Muscle of leg (tissue), 3 donors: ENCODE measurements at regions not wholly inside any gene's neighbourhood (a gene's known extent, or its start where the extent isn't known, plus 50 kb on each side); places are given as distances from the start of the nearest gene placed in this dataset.
"Not testable (repeated sequence)": the region's sequence is repeated elsewhere in the genome, so short reads cannot be mapped to it uniquely, and the experiment has no call there.

Experiments
- DNase-seq: peaks from one replicate; pipeline ENCODE4 v3.0.0; 2013
- H3K27ac ChIP-seq: one replicate; pipeline ENCODE4 v1.5.1; 2013; ENCODE audit warnings: mild to moderate bottlenecking, low read length, control low read depth
- H3K27me3 ChIP-seq: one replicate; pipeline ENCODE4 v1.6.1; 2013; ENCODE audit warnings: low read length; ENCODE audit not compliant: control insufficient read depth, insufficient read depth
- H3K36me3 ChIP-seq: one replicate; pipeline ENCODE4 v1.6.1; 2013; ENCODE audit warnings: low read length; ENCODE audit not compliant: control insufficient read depth, insufficient read depth
- H3K4me1 ChIP-seq: one replicate; pipeline ENCODE4 v1.6.1; 2013; ENCODE audit warnings: low read length; ENCODE audit not compliant: control insufficient read depth, insufficient read depth
- H3K4me3 ChIP-seq: one replicate; pipeline ENCODE4 v1.5.1; 2013; ENCODE audit warnings: low read length, control low read depth
- H3K9me3 ChIP-seq: replicated peaks from 2 replicates; pipeline ENCODE4 v1.6.1; 2013; ENCODE audit warnings: low read depth, low read length; ENCODE audit not compliant: control insufficient read depth
- WGBS: methylation state at CpG from one replicate; pipeline ENCODE4 v1.1.5; 2013; ENCODE audit warnings: missing lambda C conversion rate; ENCODE audit not compliant: insufficient coverage; 5-methylcytosine and 5-hydroxymethylcytosine counted together

DNA sequence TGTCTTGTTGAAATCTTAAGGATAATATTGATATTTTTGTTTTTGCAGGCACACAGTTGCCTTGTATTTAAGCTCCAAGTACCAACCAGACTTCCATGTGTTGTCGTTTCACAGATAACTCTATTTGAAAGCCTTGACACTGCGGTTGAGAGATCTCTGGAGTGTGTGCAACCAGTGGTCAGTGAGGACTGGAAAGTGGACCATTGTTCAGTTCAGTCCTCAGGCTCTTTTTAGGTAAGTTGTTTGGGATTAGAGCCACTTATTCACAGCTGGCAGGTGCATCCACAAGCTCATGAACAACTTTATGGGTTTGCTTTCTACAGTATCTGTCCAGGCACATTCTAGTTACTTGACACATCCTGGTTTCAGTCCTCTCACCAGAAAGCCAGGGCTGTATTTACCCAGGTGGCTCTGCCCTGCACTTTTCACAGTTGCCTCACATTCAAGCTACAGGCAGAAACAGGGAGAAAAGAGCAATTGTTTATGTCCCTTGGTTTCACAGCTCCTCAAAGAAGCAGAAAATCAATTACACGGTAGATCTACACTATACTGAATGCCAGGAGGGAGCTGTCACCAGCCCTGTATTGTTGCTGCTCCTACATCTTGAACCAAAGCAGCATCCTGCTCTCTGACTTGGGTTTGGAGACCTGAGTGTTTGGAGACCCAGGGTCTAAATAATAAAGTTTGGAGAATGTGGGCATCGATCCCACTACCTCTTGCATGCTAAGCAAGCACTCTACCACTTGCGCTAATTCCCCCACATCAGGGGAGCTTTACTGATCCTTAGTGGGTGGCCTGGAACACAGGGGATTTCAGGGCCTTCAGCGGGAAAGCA lies 543.3 kb downstream of the PRIM2 start:
- not testable (repeated sequence) for DNase-seq, H3K27ac ChIP-seq, H3K4me3 ChIP-seq, H3K4me1 ChIP-seq, H3K9me3 ChIP-seq, H3K36me3 ChIP-seq, H3K27me3 ChIP-seq
- WGBS, result 57% methylated on average over 1 of the region's 6 CpGs

DNA sequence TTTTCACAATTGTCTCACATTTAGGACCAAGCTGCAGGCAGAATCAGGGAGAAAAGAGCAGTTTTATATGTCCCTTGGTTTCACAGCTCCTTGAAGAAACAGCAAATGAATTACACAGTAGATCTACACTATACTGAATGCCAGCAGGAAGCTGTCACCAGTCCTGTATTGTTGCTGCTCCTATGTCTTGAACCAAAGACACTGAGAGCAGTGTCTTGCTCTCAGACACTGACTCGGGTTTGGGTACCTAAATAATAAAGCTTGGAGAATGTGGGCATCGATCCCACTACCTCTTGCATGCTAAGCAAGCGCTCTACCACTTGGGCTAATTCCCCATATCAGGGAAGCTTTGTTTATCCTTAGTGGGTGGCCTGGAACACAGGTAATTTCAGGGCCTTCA lies 552.7 kb downstream of the PRIM2 start:
- not testable (repeated sequence) for H3K27me3 ChIP-seq, DNase-seq, H3K4me3 ChIP-seq, H3K36me3 ChIP-seq, H3K4me1 ChIP-seq, H3K27ac ChIP-seq, H3K9me3 ChIP-seq
- no CpG with 5 or more reads among the region's 3 CpGs for WGBS

DNA sequence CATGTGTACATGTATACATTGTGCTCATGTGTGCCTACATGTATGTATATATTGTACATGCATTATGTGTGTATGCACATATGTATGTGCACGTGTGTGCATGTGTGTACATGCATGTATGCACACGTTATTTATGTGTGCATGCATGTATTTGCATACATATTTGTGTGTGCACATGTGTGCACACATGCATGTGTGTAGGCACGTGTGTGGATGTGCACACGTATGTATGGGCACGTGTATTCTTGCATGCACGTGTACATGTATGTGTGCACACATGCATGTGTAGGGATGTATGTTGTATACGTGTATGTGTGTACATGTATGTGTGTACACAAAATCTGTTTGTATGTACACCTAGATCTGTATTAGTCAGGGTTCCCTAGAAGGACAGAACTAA lies 556.0 kb downstream of the PRIM2 start:
- not testable (repeated sequence) for H3K36me3 ChIP-seq, DNase-seq, H3K27me3 ChIP-seq, H3K9me3 ChIP-seq, H3K4me3 ChIP-seq, H3K27ac ChIP-seq, H3K4me1 ChIP-seq
- WGBS, result 70% methylated on average over 6 of the region's 7 CpGs

GRCh38 chr6:57876659-57877058 lies 559.2 kb downstream of the PRIM2 start:
- H3K27ac ChIP-seq, H3K9me3 ChIP-seq, H3K36me3 ChIP-seq, H3K4me1 ChIP-seq, H3K4me3 ChIP-seq, DNase-seq, H3K27me3 ChIP-seq: not testable (repeated sequence)
- WGBS, result no CpG with 5 or more reads among the region's 2 CpGs

DNA sequence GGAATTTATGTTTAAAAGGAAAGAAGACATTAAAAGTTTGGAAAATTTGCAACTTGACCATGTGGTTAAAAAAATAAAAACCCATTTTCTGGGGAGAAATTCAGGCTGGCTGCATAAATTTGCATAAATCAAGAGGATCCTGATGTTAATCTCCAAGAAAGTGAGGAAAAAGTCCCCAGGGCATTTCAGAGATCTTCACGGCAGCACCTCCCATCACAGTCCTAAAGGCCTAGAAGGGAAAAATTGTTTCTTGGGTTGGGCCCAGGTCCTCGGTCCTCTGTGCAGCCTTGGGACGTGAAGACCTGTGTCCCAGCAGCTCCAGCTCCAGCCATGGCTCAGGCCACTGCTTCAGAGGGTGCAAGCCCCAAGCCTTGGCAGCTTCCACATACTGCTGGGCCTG lies 560.3 kb downstream of the PRIM2 start:
- H3K4me1 ChIP-seq, DNase-seq, H3K36me3 ChIP-seq, H3K27ac ChIP-seq, H3K27me3 ChIP-seq, H3K4me3 ChIP-seq, H3K9me3 ChIP-seq: not testable (repeated sequence)
- no CpG with 5 or more reads among the region's 3 CpGs for WGBS

- H3K27me3 ChIP-seq, H3K36me3 ChIP-seq, DNase-seq, H3K27ac ChIP-seq, H3K4me1 ChIP-seq, H3K4me3 ChIP-seq, H3K9me3 ChIP-seq: not testable (repeated sequence)
- no CpG with 5 or more reads among the region's 1 CpG for WGBS
Observed at GRCh38 chr6:57878792-57879191, 561.4 kb downstream of the PRIM2 start.

DNA sequence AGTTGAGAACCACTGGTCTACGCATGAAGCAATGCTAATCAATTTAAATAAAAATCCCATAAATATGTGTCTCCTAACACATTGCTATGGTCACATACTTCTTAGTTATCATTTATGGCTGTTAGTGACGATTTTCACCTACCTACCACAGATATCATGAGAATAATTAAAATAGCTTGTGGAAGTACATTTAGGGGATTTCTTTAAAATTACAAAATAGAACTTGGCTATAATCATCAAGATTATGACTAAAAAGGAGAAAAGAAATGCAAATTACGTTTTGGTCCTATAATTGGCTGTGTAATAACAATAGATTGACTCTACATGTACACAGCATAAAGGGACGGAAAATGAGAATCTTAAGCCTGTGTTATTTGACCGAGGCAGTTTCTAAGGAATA lies 581.4 kb downstream of the PRIM2 start:
- not testable (repeated sequence) for H3K27me3 ChIP-seq, H3K9me3 ChIP-seq, H3K4me1 ChIP-seq, H3K27ac ChIP-seq, H3K36me3 ChIP-seq, DNase-seq, H3K4me3 ChIP-seq
- WGBS, result no CpG with 5 or more reads among the region's 5 CpGs

DNA sequence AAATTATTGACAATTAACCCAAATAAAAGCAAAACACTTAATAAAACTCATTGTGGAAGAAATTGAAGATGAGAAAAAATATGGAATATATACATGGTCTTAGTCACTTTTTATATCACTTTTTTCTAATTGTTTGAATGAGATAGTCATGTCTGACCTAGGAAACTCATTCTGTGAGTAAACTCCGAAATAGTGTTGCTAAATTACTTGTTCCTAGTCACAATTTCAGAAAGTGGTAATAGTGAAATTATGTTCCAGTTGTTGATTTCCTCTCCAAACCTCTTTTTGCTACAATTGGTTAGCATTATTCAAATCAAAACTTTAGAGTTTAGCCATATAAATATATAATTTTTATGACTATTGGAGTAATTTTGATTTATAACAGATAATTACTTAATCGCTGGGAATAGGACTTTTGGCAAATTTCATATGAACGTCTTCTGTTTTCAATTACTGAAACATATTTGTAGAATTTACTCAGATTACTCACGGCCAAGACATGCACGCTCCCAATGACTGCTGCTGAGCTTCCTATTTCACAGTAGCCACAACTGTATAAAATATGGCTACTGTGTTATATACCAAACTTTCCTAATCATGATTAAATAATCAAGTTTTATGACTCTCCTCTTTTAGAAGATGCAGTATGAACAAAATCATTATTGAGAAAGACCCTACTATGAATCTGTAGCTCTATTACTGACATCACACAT lies 583.4 kb downstream of the PRIM2 start:
- no CpG with 5 or more reads among the region's 5 CpGs for WGBS
- not testable (repeated sequence) for H3K36me3 ChIP-seq, H3K9me3 ChIP-seq, H3K4me3 ChIP-seq, H3K27ac ChIP-seq, DNase-seq, H3K4me1 ChIP-seq, H3K27me3 ChIP-seq

DNA sequence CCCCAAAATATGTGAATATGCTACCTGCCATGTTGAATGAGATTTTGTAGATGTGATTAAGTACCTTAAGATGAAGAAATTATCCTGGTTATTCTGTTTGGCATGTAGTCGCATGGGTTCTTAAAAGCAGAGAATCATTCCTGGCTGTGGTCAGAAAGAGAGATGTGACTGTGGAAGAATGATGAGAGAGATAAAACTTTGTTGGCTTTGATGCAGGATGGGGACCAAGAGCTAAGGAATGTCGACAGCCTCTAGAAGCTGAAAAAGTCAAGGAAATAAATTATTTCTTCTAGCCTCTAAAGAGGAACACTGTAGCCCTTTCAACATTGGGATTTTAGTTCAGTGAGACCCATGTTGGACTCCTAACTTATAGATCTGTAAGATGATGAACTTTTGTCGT lies 584.0 kb downstream of the PRIM2 start:
- not testable (repeated sequence) for H3K9me3 ChIP-seq, H3K4me3 ChIP-seq, H3K27ac ChIP-seq, H3K36me3 ChIP-seq, H3K27me3 ChIP-seq, H3K4me1 ChIP-seq, DNase-seq
- WGBS, result 71% methylated on average over 1 of the region's 3 CpGs

GRCh38 chr6:57904356-57904755 lies 586.9 kb downstream of the PRIM2 start:
- not testable (repeated sequence) for H3K27ac ChIP-seq, DNase-seq, H3K4me1 ChIP-seq, H3K4me3 ChIP-seq, H3K9me3 ChIP-seq, H3K27me3 ChIP-seq, H3K36me3 ChIP-seq
- no CpG with 5 or more reads among the region's 6 CpGs for WGBS
